Stimulated activated CD4-positive, alpha-beta T cell treated with anti-CD3 and anti-CD28 coated beads, Interleukin-1b, Interleukin-23, amount 100 ng/mL, for 24 hours (primary cell): ENCODE measurements at regions not wholly inside any gene's neighbourhood (a gene's known extent, or its start where the extent isn't known, plus 50 kb on each side); places are given as distances from the start of the nearest gene placed in this dataset.

Experiments
- DNase-seq, 4 experiments: peaks; one replicate each; pipeline ENCODE4 v3.0.0-alpha.2; 2020; ENCODE audit warnings: low read depth in 4 of 4, low spot score in 1 of 4

- no peak for DNase-seq
Measured at GRCh38 chrX:20348139-20348538, 81.4 kb upstream of the RPS6KA3 start.

GRCh38 chrX:20347481-20347880 lies 80.8 kb upstream of the RPS6KA3 start:
- no peak for DNase-seq

GRCh38 chrX:20333672-20334071 lies 67.0 kb upstream of the RPS6KA3 start:
- DNase-seq, result peak in 2 of 4 experiments; percentile 3 to 8

- no peak for DNase-seq
Measured at GRCh38 chrX:20330545-20330944, 63.8 kb upstream of the RPS6KA3 start.

- no peak for DNase-seq
Measured at GRCh38 chrX:20329435-20329834, 62.7 kb upstream of the RPS6KA3 start.

GRCh38 chrX:20325786-20326388 lies 59.2 kb upstream of the RPS6KA3 start:
- DNase-seq, result no peak

GRCh38 chrX:20322887-20323286 lies 56.2 kb upstream of the RPS6KA3 start:
- DNase-seq, result no peak

- DNase-seq, result no peak
Measured at GRCh38 chrX:20320461-20321159, 53.9 kb upstream of the RPS6KA3 start.

GRCh38 chrX:20319054-20319453 lies 52.3 kb upstream of the RPS6KA3 start:
- no peak for DNase-seq

- no peak for DNase-seq
Measured at GRCh38 chrX:20317873-20318272, 51.2 kb upstream of the RPS6KA3 start.
